Loucy (cell line): ENCODE measurements at regions not wholly inside any gene's neighbourhood (a gene's known extent, or its start where the extent isn't known, plus 50 kb on each side); places are given as distances from the start of the nearest gene placed in this dataset.

Source experiments
- H2AFZ ChIP-seq: fragments of 200-600 bp; sonication (generic); 2 replicates; pipeline ENCODE4 v1.6.0; 2016; ENCODE audit warnings: antibody characterized with exemption, mild to moderate bottlenecking, low read length, moderate library complexity
- H3F3A ChIP-seq: fragments of 200-600 bp; 2 replicates; pipeline ENCODE4 v1.6.0; 2016; ENCODE audit warnings: antibody characterized with exemption, low read depth, mild to moderate bottlenecking
- H3K27me3 ChIP-seq: fragments of 200-600 bp; sonication (generic); 2 replicates; pipeline ENCODE4 v1.6.1; 2014; ENCODE audit warnings: low read length, mild to moderate bottlenecking; ENCODE audit not compliant: insufficient read depth, poor library complexity, severe bottlenecking
- H3K36me3 ChIP-seq: fragments of 200-600 bp; sonication (generic); 2 replicates; pipeline ENCODE4 v1.6.1; 2016; ENCODE audit warnings: low read length; ENCODE audit not compliant: insufficient read depth
- H3K4me1 ChIP-seq: fragments of 200-600 bp; sonication (generic); 2 replicates; pipeline ENCODE4 v1.5.1; 2014; ENCODE audit warnings: low read length, mild to moderate bottlenecking; ENCODE audit not compliant: insufficient read depth, poor library complexity, severe bottlenecking
- H3K4me2 ChIP-seq: fragments of 200-600 bp; sonication (generic); 2 replicates; pipeline ENCODE4 v1.6.0; 2014; ENCODE audit warnings: antibody characterized with exemption, low read length, low read depth, mild to moderate bottlenecking; ENCODE audit not compliant: poor library complexity, severe bottlenecking
- H3K4me3 ChIP-seq: fragments of 200-600 bp; sonication (generic); 2 replicates; pipeline ENCODE4 v1.5.1; 2014; ENCODE audit warnings: low read length, mild to moderate bottlenecking, mixed read lengths; ENCODE audit not compliant: poor library complexity, severe bottlenecking
- H3K79me2 ChIP-seq: fragments of 200-600 bp; sonication (generic); 2 replicates; pipeline ENCODE4 v1.6.1; 2014; ENCODE audit warnings: low read length; ENCODE audit not compliant: insufficient read depth
- H3K9ac ChIP-seq: fragments of 200-600 bp; sonication (generic); 2 replicates; pipeline ENCODE4 v1.6.0; 2014; ENCODE audit warnings: mild to moderate bottlenecking, low read depth, low read length, moderate library complexity; ENCODE audit not compliant: poor library complexity, severe bottlenecking
- H3K9me2 ChIP-seq: fragments of 200-600 bp; sonication (generic); replicated peaks from 2 replicates; pipeline ENCODE4 v1.6.1; 2016; ENCODE audit warnings: low read depth, low read length, mixed read lengths
- H3K9me3 ChIP-seq: fragments of 200-600 bp; sonication (generic); 2 replicates; pipeline ENCODE4 v1.6.1; 2014; ENCODE audit warnings: mild to moderate bottlenecking, antibody characterized with exemption, low read length, low read depth; ENCODE audit not compliant: insufficient read depth
- H4K20me1 ChIP-seq: fragments of 200-600 bp; sonication (generic); 2 replicates; pipeline ENCODE4 v1.6.0; 2014; ENCODE audit warnings: antibody characterized with exemption, low read length, mild to moderate bottlenecking; ENCODE audit not compliant: insufficient read depth, poor library complexity, severe bottlenecking
- CTCF ChIP-seq: fragments of 200-600 bp; sonication (generic); conservative IDR thresholded peaks from 2 replicates; pipeline ENCODE4 v1.5.1; 2014; ENCODE audit warnings: mild to moderate bottlenecking, antibody characterized with exemption, low read length
- EZH2phosphoT487 ChIP-seq: fragments of 200-600 bp; IDR thresholded peaks from 2 replicates; pipeline ENCODE4 v1.6.1; 2018; ENCODE audit warnings: antibody characterized with exemption, mild to moderate bottlenecking, moderate library complexity, borderline replicate concordance

GRCh38 chr2:216974321-216975302 is 114.7 kb upstream of the TNP1 start:
- Histone ChIP-seq H3K27me3 (no peaks in the 10 kb centered on the region), H3K79me2 (no peaks in the 10 kb centered on the region)

GRCh38 chr2:216971593-216971992 is 111.7 kb upstream of the TNP1 start:
- Histone ChIP-seq H3K4me1 (no peaks in the 10 kb centered on the region), H3F3A (no peaks in the 10 kb centered on the region), H3K9me3 (no peaks in the 10 kb centered on the region), H3K27me3 (no peaks in the 10 kb centered on the region), H2AFZ (no peak overlapping the region), H3K4me2 (no peak overlapping the region), H3K9me2 (no peaks in the 10 kb centered on the region), H4K20me1 (no peaks in the 10 kb centered on the region), H3K36me3 (no peaks in the 10 kb centered on the region), H3K9ac (no peak overlapping the region), H3K4me3 (no peak overlapping the region), H3K79me2 (no peaks in the 10 kb centered on the region)
- no peak for TF ChIP-seq CTCF
- TF ChIP-seq EZH2phosphoT487 = no peak

More at GRCh38 chr2:216974321-216975302, 114.7 kb upstream of the TNP1 start:
- no peak overlapping the region for H3K9ac ChIP-seq
- H3F3A ChIP-seq = no peaks in the 10 kb centered on the region
- H3K4me2 ChIP-seq = no peak overlapping the region
- no peak overlapping the region for H2AFZ ChIP-seq
- no peak overlapping the region for H3K4me3 ChIP-seq
- TF ChIP-seq EZH2phosphoT487 (no peak), CTCF (no peak)
- no peaks in the 10 kb centered on the region for H4K20me1 ChIP-seq
- no peaks in the 10 kb centered on the region for H3K36me3 ChIP-seq
- no peaks in the 10 kb centered on the region for H3K9me3 ChIP-seq
- no peaks in the 10 kb centered on the region for H3K4me1 ChIP-seq
- H3K9me2 ChIP-seq = no peaks in the 10 kb centered on the region

GRCh38 chr2:216970359-216970915 is 110.6 kb upstream of the TNP1 start:
- no peaks in the 10 kb centered on the region for H3K9me2 ChIP-seq
- no peaks in the 10 kb centered on the region for H4K20me1 ChIP-seq
- no peak overlapping the region for H3K4me3 ChIP-seq
- no peak for TF ChIP-seq EZH2phosphoT487
- no peak for TF ChIP-seq CTCF
- no peaks in the 10 kb centered on the region for H3K27me3 ChIP-seq
- H2AFZ ChIP-seq = no peak overlapping the region
- no peaks in the 10 kb centered on the region for H3K4me1 ChIP-seq
- no peak overlapping the region for H3K4me2 ChIP-seq
- H3K9ac ChIP-seq = no peak overlapping the region
- H3K79me2 ChIP-seq = no peaks in the 10 kb centered on the region
- H3K9me3 ChIP-seq = no peaks in the 10 kb centered on the region
- H3F3A ChIP-seq = no peaks in the 10 kb centered on the region
- H3K36me3 ChIP-seq = no peaks in the 10 kb centered on the region
